ENCODE measurements at regions not wholly inside any gene's neighbourhood (a gene's known extent, or its start where the extent isn't known, plus 50 kb on each side); places are given as distances from the start of the nearest gene placed in this dataset.

GRCh38 chr3:186411994-186412393, 50.0 kb upstream of the DGKG start:
- no peak for DNase-seq (ENCODE audit: low read depth)
